Immature natural killer cell (primary cell): ENCODE measurements at regions not wholly inside any gene's neighbourhood (a gene's known extent, or its start where the extent isn't known, plus 50 kb on each side); places are given as distances from the start of the nearest gene placed in this dataset.
"Not testable (repeated sequence)": the region's sequence is repeated elsewhere in the genome, so short reads cannot be mapped to it uniquely, and the experiment has no call there.

Experiments
- DNase-seq, 3 donors: peaks; one replicate each; pipeline ENCODE4 v3.0.0; 2022; ENCODE audit warnings: mixed read lengths in 1 of 3
- H3K27ac Mint-ChIP-seq, 6 donors: one replicate each; pipeline ENCODE4 v1.8.0; 2020; ENCODE audit warnings: mixed read lengths in 6 of 6, mild to moderate bottlenecking in 5 of 6, inconsistent platforms in 4 of 6, moderate library complexity in 3 of 6
- H3K27me3 Mint-ChIP-seq, 3 donors: one replicate each; pipeline ENCODE4 v1.8.0; 2020 to 2021; ENCODE audit warnings: low read depth in 3 of 3, mild to moderate bottlenecking in 3 of 3, mixed read lengths in 3 of 3, moderate library complexity in 3 of 3, inconsistent platforms in 1 of 3
- H3K36me3 Mint-ChIP-seq, 3 donors: one replicate each; pipeline ENCODE4 v1.8.0; 2020; ENCODE audit warnings: mixed read lengths in 3 of 3, inconsistent platforms in 2 of 3, mild to moderate bottlenecking in 2 of 3
- H3K4me1 Mint-ChIP-seq, 2 donors: one replicate each; pipeline ENCODE4 v1.8.0; 2020; ENCODE audit warnings: inconsistent platforms in 2 of 2, mild to moderate bottlenecking in 2 of 2, mixed read lengths in 2 of 2, moderate library complexity in 1 of 2
- H3K4me3 Mint-ChIP-seq, 5 donors: one replicate each; pipeline ENCODE4 v1.8.0; 2020; ENCODE audit warnings: mild to moderate bottlenecking in 5 of 5, mixed read lengths in 5 of 5, inconsistent platforms in 3 of 5, moderate library complexity in 3 of 5
- H3K9me3 Mint-ChIP-seq, 6 donors: one replicate each; pipeline ENCODE4 v1.8.0; 2020; ENCODE audit warnings: mild to moderate bottlenecking in 6 of 6, mixed read lengths in 6 of 6, inconsistent platforms in 4 of 6, moderate library complexity in 3 of 6

GRCh38 chr2:222013889-222014288 is 284.9 kb downstream of the PAX3 start:
- Mint-ChIP-seq H3K4me3 (no peak overlapping the region), H3K27me3 (peaks cover 0 to 4% (median 0%) of the 10 kb centered on the region in 3 donors), H3K36me3 (no peaks in the 10 kb centered on the region), H3K27ac (no peak overlapping the region), H3K9me3 (peaks cover 0 to 12% (median 0%) of the 10 kb centered on the region in 6 donors), H3K4me1 (no peaks in the 10 kb centered on the region)
- DNase-seq: no peak

GRCh38 chr2:222000326-222000725 is 298.5 kb downstream of the PAX3 start:
- no peaks in the 10 kb centered on the region for H3K4me1 Mint-ChIP-seq
- H3K27me3 Mint-ChIP-seq: peaks cover 0 to 3% (median 2%) of the 10 kb centered on the region in 3 donors
- H3K27ac Mint-ChIP-seq: no peak overlapping the region
- no peak for DNase-seq
- H3K9me3 Mint-ChIP-seq: peaks cover 0 to 10% (median 5%) of the 10 kb centered on the region in 6 donors
- H3K4me3 Mint-ChIP-seq: no peak overlapping the region
- H3K36me3 Mint-ChIP-seq: peaks cover 0 to 4% (median 0%) of the 10 kb centered on the region in 3 donors

- Mint-ChIP-seq H3K4me3 (no peak overlapping the region), H3K9me3 (peaks cover 0 to 15% (median 5%) of the 10 kb centered on the region in 6 donors), H3K27me3 (peaks cover 0 to 3% (median 0%) of the 10 kb centered on the region in 3 donors), H3K27ac (no peak overlapping the region), H3K4me1 (no peaks in the 10 kb centered on the region), H3K36me3 (peaks cover 0 to 4% (median 0%) of the 10 kb centered on the region in 3 donors)
- DNase-seq: no peak
Measured at GRCh38 chr2:221999717-222000116, 299.1 kb downstream of the PAX3 start.

GRCh38 chr2:221999166-221999565 is 299.6 kb downstream of the PAX3 start:
- Mint-ChIP-seq H3K4me3 (no peak overlapping the region), H3K4me1 (no peaks in the 10 kb centered on the region), H3K27me3 (peaks cover 0 to 3% (median 0%) of the 10 kb centered on the region in 3 donors), H3K9me3 (peaks cover 0 to 12% (median 5%) of the 10 kb centered on the region in 6 donors), H3K36me3 (peaks cover 0 to 4% (median 0%) of the 10 kb centered on the region in 3 donors), H3K27ac (no peak overlapping the region)
- DNase-seq: no peak

DNA sequence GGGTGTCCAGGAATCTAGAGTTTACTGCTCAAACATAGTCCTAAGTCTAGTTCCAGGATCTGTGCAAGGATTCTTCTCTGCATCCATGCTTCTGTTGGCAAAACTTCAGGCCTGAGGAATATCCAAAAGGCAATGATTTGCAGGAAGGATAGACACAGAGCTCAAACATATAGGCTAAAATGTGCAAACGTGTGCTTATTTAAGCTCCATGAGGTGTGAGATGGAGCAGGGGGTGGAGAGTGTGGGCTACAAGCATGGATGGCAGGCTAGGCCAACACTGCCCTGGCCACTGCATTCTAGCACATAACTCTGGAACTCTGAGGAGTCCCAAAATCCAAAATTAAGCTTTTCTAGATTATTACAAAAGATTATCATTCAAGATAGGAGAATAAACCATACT is 301.1 kb downstream of the PAX3 start:
- Mint-ChIP-seq H3K4me3 (no peak overlapping the region), H3K27me3 (peaks cover 0 to 3% (median 0%) of the 10 kb centered on the region in 3 donors), H3K4me1 (no peaks in the 10 kb centered on the region), H3K27ac (no peak overlapping the region), H3K9me3 (peaks cover 0 to 14% (median 5%) of the 10 kb centered on the region in 6 donors), H3K36me3 (peaks cover 0 to 4% (median 0%) of the 10 kb centered on the region in 3 donors)
- DNase-seq: no peak

DNA sequence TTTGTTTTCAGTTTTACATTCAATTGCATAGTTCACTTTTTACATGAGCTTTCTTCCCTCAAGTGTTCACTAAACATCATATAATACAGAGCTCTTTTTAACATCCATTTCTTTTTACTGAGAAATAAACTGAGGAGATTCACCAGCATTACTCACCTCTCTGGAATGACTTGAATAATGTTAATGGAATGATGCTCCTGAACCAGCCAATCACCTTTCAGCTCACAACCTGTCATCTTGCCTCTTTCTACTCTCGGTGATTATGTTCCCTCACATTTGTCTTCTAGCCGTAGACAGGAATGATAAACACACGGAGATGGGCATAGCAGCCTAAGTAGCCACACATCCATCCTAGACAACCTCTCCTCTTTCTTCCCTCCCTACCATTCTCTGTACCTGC is 301.7 kb downstream of the PAX3 start:
- Mint-ChIP-seq H3K36me3 (peaks cover 0 to 4% (median 0%) of the 10 kb centered on the region in 3 donors), H3K27me3 (peaks cover 0 to 3% (median 0%) of the 10 kb centered on the region in 3 donors), H3K4me1 (no peaks in the 10 kb centered on the region), H3K9me3 (peaks cover 0 to 14% (median 5%) of the 10 kb centered on the region in 6 donors), H3K4me3 (no peak overlapping the region), H3K27ac (no peak overlapping the region)
- DNase-seq: no peak

- no peaks in the 10 kb centered on the region for H3K27me3 Mint-ChIP-seq
- H3K36me3 Mint-ChIP-seq: peaks cover 0 to 4% (median 0%) of the 10 kb centered on the region in 3 donors
- no peak for DNase-seq
- H3K9me3 Mint-ChIP-seq: peaks cover 0 to 14% (median 3%) of the 10 kb centered on the region in 6 donors
- no peak overlapping the region for H3K27ac Mint-ChIP-seq
- H3K4me3 Mint-ChIP-seq: no peak overlapping the region
- H3K4me1 Mint-ChIP-seq: no peaks in the 10 kb centered on the region
Measured at GRCh38 chr2:221994926-221995325, 303.9 kb downstream of the PAX3 start.

- not testable (repeated sequence) for H3K27me3 Mint-ChIP-seq, H3K27ac Mint-ChIP-seq, DNase-seq, H3K4me3 Mint-ChIP-seq, H3K4me1 Mint-ChIP-seq, H3K9me3 Mint-ChIP-seq, H3K36me3 Mint-ChIP-seq
Measured at GRCh38 chr2:221984376-221984775, 314.4 kb downstream of the PAX3 start.

- no peak overlapping the region for H3K27ac Mint-ChIP-seq
- no peaks in the 10 kb centered on the region for H3K4me1 Mint-ChIP-seq
- H3K9me3 Mint-ChIP-seq: peaks cover 0 to 6% (median 3%) of the 10 kb centered on the region in 6 donors
- no peak for DNase-seq
- no peaks in the 10 kb centered on the region for H3K36me3 Mint-ChIP-seq
- H3K4me3 Mint-ChIP-seq: no peak overlapping the region
- peaks cover 0 to 4% (median 0%) of the 10 kb centered on the region in 3 donors for H3K27me3 Mint-ChIP-seq
Measured at GRCh38 chr2:221981912-221982470, 316.8 kb downstream of the PAX3 start.

DNA sequence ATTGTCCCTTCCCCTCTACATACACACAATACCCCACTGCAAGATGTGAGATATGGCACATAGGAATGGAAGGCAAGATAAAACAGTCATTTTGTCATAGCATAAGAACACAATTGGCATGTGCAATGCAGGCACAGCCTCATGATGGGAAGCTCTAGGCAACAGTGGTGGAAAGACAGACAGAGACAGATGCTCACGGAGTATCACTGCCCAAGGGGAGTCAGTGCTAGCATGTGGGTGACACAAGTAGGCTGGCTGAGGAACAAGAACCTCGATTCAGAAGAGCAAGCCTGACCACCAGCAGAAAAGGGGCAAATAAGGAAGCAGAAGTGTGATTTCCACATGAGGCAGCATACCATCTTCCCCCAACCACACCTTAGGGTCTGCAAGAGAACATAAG is 323.6 kb downstream of the PAX3 start:
- H3K4me1 Mint-ChIP-seq: no peaks in the 10 kb centered on the region
- H3K9me3 Mint-ChIP-seq: peaks cover 0 to 4% (median 0%) of the 10 kb centered on the region in 6 donors
- peaks cover 0 to 4% (median 1%) of the 10 kb centered on the region in 3 donors for H3K27me3 Mint-ChIP-seq
- DNase-seq: no peak
- no peaks in the 10 kb centered on the region for H3K36me3 Mint-ChIP-seq
- no peak overlapping the region for H3K27ac Mint-ChIP-seq
- no peak overlapping the region for H3K4me3 Mint-ChIP-seq

DNA sequence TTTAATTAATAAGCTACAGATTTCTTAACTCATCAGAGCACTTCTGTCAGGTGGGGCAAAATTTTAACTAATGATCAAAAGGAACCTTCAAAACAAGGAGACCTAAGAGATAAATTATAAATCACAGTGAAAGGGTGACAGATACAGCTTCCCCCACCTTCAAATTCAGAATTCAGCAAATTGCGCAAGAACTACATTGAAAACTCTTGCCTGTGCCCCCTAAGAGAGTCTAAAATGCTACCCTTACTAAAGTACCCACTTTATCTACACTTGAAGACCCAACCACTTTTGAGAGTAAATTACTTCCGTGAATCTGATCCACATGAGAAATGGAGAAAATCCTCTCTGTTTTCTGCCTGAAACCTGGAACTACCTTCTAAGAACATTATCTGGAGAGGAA is 324.9 kb downstream of the PAX3 start:
- H3K27me3 Mint-ChIP-seq: peaks cover 0 to 6% (median 1%) of the 10 kb centered on the region in 3 donors
- DNase-seq: no peak
- no peak overlapping the region for H3K27ac Mint-ChIP-seq
- H3K9me3 Mint-ChIP-seq: peaks cover 0 to 6% (median 0%) of the 10 kb centered on the region in 6 donors
- no peaks in the 10 kb centered on the region for H3K4me1 Mint-ChIP-seq
- H3K36me3 Mint-ChIP-seq: no peaks in the 10 kb centered on the region
- H3K4me3 Mint-ChIP-seq: no peak overlapping the region

DNA sequence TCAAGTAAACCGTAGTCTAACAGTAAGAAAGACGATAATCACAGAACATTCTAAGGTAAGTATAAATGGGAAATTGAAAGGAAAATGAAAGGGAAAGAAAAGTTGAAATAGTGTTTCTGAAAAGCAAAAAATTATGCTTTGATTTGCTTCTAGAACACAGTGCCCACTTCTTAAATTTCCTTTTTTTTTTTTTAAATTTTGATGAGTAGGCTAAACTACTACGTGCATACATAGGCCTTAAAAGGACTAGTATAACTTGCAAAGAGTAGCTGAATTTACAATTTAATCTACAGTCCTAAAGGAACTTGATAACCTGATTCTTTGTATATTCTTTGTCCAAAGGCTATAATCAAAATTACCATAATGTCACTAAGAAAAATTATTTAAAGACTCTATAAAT is 325.3 kb downstream of the PAX3 start:
- peaks cover 0 to 6% (median 1%) of the 10 kb centered on the region in 3 donors for H3K27me3 Mint-ChIP-seq
- no peaks in the 10 kb centered on the region for H3K36me3 Mint-ChIP-seq
- peaks cover 0 to 6% (median 0%) of the 10 kb centered on the region in 6 donors for H3K9me3 Mint-ChIP-seq
- H3K4me1 Mint-ChIP-seq: no peaks in the 10 kb centered on the region
- no peak overlapping the region for H3K27ac Mint-ChIP-seq
- no peak for DNase-seq
- no peak overlapping the region for H3K4me3 Mint-ChIP-seq

DNA sequence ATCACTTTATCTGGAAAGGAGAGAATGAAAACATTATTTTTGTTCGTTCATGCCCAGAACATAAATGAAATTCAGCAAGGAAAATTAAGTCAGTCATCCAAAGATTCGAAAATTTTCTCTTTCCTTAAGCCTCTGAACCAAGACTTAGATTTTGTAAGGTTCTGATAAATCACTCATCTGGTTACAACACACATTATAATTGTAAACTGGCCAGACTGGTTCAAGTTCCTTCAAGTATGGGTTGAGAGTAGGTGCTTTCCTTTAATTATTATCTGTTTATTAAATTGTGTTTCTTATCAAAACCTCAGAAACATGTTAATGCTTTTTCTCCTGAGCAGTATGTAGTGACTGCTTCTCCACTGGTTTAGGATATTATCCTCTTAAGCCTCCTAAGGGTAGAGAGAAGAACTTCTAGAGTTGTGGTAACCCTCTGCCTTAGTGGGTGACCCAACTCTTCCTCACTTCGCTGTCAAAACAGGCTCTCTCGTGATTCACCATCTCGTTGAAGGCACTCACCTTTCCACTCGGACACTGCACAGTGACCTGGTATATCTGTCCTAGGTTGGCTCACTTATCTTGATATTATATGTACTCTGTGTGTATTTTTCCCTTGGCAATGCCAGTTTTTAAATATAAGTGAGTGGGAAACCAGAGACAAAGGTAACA is 325.9 kb downstream of the PAX3 start:
- Mint-ChIP-seq H3K4me1 (no peaks in the 10 kb centered on the region), H3K36me3 (no peaks in the 10 kb centered on the region), H3K4me3 (no peak overlapping the region), H3K27ac (no peak overlapping the region), H3K9me3 (peaks cover 0 to 6% (median 0%) of the 10 kb centered on the region in 6 donors), H3K27me3 (peaks cover 0 to 6% (median 1%) of the 10 kb centered on the region in 3 donors)
- DNase-seq: no peak

- peaks cover 0 to 6% (median 1%) of the 10 kb centered on the region in 3 donors for H3K27me3 Mint-ChIP-seq
- H3K9me3 Mint-ChIP-seq: peaks cover 0 to 3% (median 0%) of the 10 kb centered on the region in 6 donors
- H3K4me1 Mint-ChIP-seq: no peaks in the 10 kb centered on the region
- no peak for DNase-seq
- no peak overlapping the region for H3K4me3 Mint-ChIP-seq
- no peak overlapping the region for H3K27ac Mint-ChIP-seq
- H3K36me3 Mint-ChIP-seq: no peaks in the 10 kb centered on the region
Measured at GRCh38 chr2:221970389-221970788, 328.4 kb downstream of the PAX3 start.
